ENCODE measurements at regions not wholly inside any gene's neighbourhood (a gene's known extent, or its start where the extent isn't known, plus 50 kb on each side); places are given as distances from the start of the nearest gene placed in this dataset.
"Not testable (repeated sequence)": the region's sequence is repeated elsewhere in the genome, so short reads cannot be mapped to it uniquely, and the experiment has no call there.

GRCh38 chr1:112146201-112146715, 156.8 kb upstream of the KCND3 start:
- H3K4me2 ChIP-seq (replicated peaks; ENCODE audit: extremely low read depth, low read length, poor library complexity, severe bottlenecking), result no peak overlapping the region
- Mint-ChIP-seq H3K36me3 (no peaks in the 10 kb centered on the region), H3K27ac (no peak overlapping the region), H3K4me3 (no peak overlapping the region), H3K4me1 (no peaks in the 10 kb centered on the region), H3K27me3 (ENCODE audit: low read depth in 3 of 3) (peaks cover 0 to 3% (median 0%) of the 10 kb centered on the region in 3 donors), H3K9me3 (peaks cover 0 to 26% (median 15%) of the 10 kb centered on the region in 7 donors)
- H3K27me3 ChIP-seq (ENCODE audit: control insufficient read depth in 2 of 2, insufficient read depth in 2 of 2, low read length in 2 of 2), result no peaks in the 10 kb centered on the region
- no peak overlapping the region for H3K4me3 ChIP-seq (replicated peaks in 1 of 3; ENCODE audit: low read depth in 2 of 3, low read length in 3 of 3)
- no peaks in the 10 kb centered on the region for H3K4me1 ChIP-seq (ENCODE audit: control insufficient read depth in 1 of 2, insufficient read depth in 2 of 2, low read length in 2 of 2)
- H3K9ac ChIP-seq (ENCODE audit: insufficient read depth, low read length, poor library complexity, severe bottlenecking), result no peak overlapping the region
- no peaks in the 10 kb centered on the region for H3K79me2 ChIP-seq (ENCODE audit: insufficient read depth, low read length)
- no peak overlapping the region for H2AFZ ChIP-seq (ENCODE audit: insufficient read depth, low read depth, low read length, poor library complexity, severe bottlenecking)
- no peaks in the 10 kb centered on the region for H4K20me1 ChIP-seq (ENCODE audit: insufficient read depth, low read length)
- H3K27ac ChIP-seq (ENCODE audit: low read depth in 1 of 2, low read length in 2 of 2), result no peak overlapping the region
- intact Hi-C loops (cut with micrococcal nuclease), result no loop called here
- no peaks in the 10 kb centered on the region for H3K36me3 ChIP-seq (replicated peaks in 1 of 2; ENCODE audit: control insufficient read depth in 1 of 2, insufficient read depth in 2 of 2, low read length in 2 of 2)
- DNase-seq, result no peak
- no peak for TF ChIP-seq CTCF (IDR thresholded peaks at IDR 0.05)
- H3K9me3 ChIP-seq (replicated peaks in 1 of 2; ENCODE audit: control insufficient read depth in 1 of 2, insufficient read depth in 1 of 2, low read length in 2 of 2), result peaks cover 6 to 11% of the 10 kb centered on the region in 2 donors

- H3K79me2 ChIP-seq (ENCODE audit: insufficient read depth, low read length); H3K9ac ChIP-seq (ENCODE audit: insufficient read depth, low read length, poor library complexity, severe bottlenecking); H3K36me3 ChIP-seq (replicated peaks in 1 of 2; ENCODE audit: control insufficient read depth in 1 of 2, insufficient read depth in 2 of 2, low read length in 2 of 2); DNase-seq; H3K27ac Mint-ChIP-seq; H3K4me3 ChIP-seq (replicated peaks in 1 of 3; ENCODE audit: low read depth in 2 of 3, low read length in 3 of 3); intact Hi-C loops (cut with micrococcal nuclease); H3K4me1 Mint-ChIP-seq; H3K27me3 Mint-ChIP-seq (ENCODE audit: low read depth in 3 of 3); H3K4me3 Mint-ChIP-seq; H3K27ac ChIP-seq (ENCODE audit: low read depth in 1 of 2, low read length in 2 of 2); H3K9me3 ChIP-seq (replicated peaks in 1 of 2; ENCODE audit: control insufficient read depth in 1 of 2, insufficient read depth in 1 of 2, low read length in 2 of 2); H3K36me3 Mint-ChIP-seq; H4K20me1 ChIP-seq (ENCODE audit: insufficient read depth, low read length); H3K27me3 ChIP-seq (ENCODE audit: control insufficient read depth in 2 of 2, insufficient read depth in 2 of 2, low read length in 2 of 2); H3K4me1 ChIP-seq (ENCODE audit: control insufficient read depth in 1 of 2, insufficient read depth in 2 of 2, low read length in 2 of 2); H3K4me2 ChIP-seq (replicated peaks; ENCODE audit: extremely low read depth, low read length, poor library complexity, severe bottlenecking); H2AFZ ChIP-seq (ENCODE audit: insufficient read depth, low read depth, low read length, poor library complexity, severe bottlenecking): not testable (repeated sequence)
- peaks cover 2 to 21% (median 6%) of the 10 kb centered on the region in 7 donors for H3K9me3 Mint-ChIP-seq
- no CpG with 5 or more reads among the region's 14 CpGs for WGBS (ENCODE audit: insufficient coverage)
These were observed 170.7 kb upstream of the KCND3 start for GRCh38 chr1:112160214-112160613.

All from CD14-positive monocyte (primary cell).